Heart left ventricle (tissue), 16 donors: ENCODE measurements at regions not wholly inside any gene's neighbourhood (a gene's known extent, or its start where the extent isn't known, plus 50 kb on each side); places are given as distances from the start of the nearest gene placed in this dataset.

Experiments
- ATAC-seq, 4 donors: fragments of 200-7000 bp; cut with Tn5 transposase; one replicate each; pipeline ENCODE4 v1.9.1; 2020 to 2022; ENCODE audit warnings: moderate library complexity in 4 of 4, mild to moderate bottlenecking in 3 of 4, moderate number of reproducible peaks in 1 of 4
- DNase-seq, 5 donors: peaks; one replicate each; pipeline ENCODE4 v3.0.0-alpha.2; 2020
- H3K27ac ChIP-seq, 12 donors: fragments of 200-600 bp; sonication (generic) in 4 of 12; one replicate each; pipeline versions ENCODE4 v1.5.0 to v1.8.0; 2016 to 2022; ENCODE audit warnings: mild to moderate bottlenecking in 2 of 12
- H3K27me3 ChIP-seq, 9 donors: fragments of 200-600 bp; sonication (generic) in 2 of 9; one replicate each; pipeline versions ENCODE4 v1.5.1 to v1.8.0; 2016 to 2022; ENCODE audit warnings: mild to moderate bottlenecking in 3 of 9
- H3K36me3 ChIP-seq, 9 donors: fragments of 200-600 bp; sonication (generic) in 2 of 9; one replicate each; pipeline versions ENCODE4 v1.5.0 to v1.8.0; 2018 to 2022; ENCODE audit warnings: mild to moderate bottlenecking in 2 of 9
- H3K4me1 ChIP-seq, 12 donors: fragments of 200-600 bp; sonication (generic) in 4 of 12; one replicate each; pipeline versions ENCODE4 v1.5.0 to v1.8.0; 2016 to 2022; ENCODE audit warnings: mild to moderate bottlenecking in 3 of 12
- H3K4me3 ChIP-seq, 12 donors: fragments of 200-600 bp; sonication (generic) in 4 of 12; one replicate each; pipeline versions ENCODE4 v1.5.0 to v1.8.0; 2017 to 2022; ENCODE audit warnings: mild to moderate bottlenecking in 9 of 12, moderate library complexity in 4 of 12
- H3K9me3 ChIP-seq, 12 donors: fragments of 200-600 bp; sonication (generic) in 4 of 12; one replicate each; pipeline versions ENCODE4 v1.5.0 to v1.8.0; 2016 to 2022; ENCODE audit warnings: mild to moderate bottlenecking in 1 of 12
- POLR2A ChIP-seq, 2 donors: fragments of 450-650 bp; IDR thresholded peaks; one replicate each; pipeline ENCODE4 v1.6.1; 2017; ENCODE audit warnings: antibody characterized with exemption in 2 of 2, mild to moderate bottlenecking in 2 of 2, moderate library complexity in 2 of 2
- WGBS, 4 donors: extraction: QIAGEN DNeasy Blood & Tissue Kit in 2 of 4; methylation state at CpG; one replicate each; pipeline versions ENCODE4 v1.1.5 to v1.1.7; 2013 to 2018; 5-methylcytosine and 5-hydroxymethylcytosine counted together
- intact Hi-C, 10 donors: fragments of 100-400 bp; cut with DNase I; formaldehyde crosslinking; loops; one replicate each; pipeline versions ENCODE4 v1.11.1 to v1.14.2; 2022
- TF ChIP-seq, protein P1 (sequence below), 12 donors: fragments of 200-600 bp; sonication (generic) in 4 of 12; IDR thresholded peaks; one replicate each; pipeline versions ENCODE4 v1.5.0 to v1.8.0; 2018 to 2022; ENCODE audit warnings: antibody characterized with exemption in 12 of 12, mild to moderate bottlenecking in 5 of 12
- donor health status: ischemic (EF 13 %, LVEDD 7.1; RV severe dilation, severe dysfunction).
- donor health status: healthy with polysubstance abuse.
- donor health status: DM: no; HTN: yes; CAD: no.
- donor health status: DM: no; HTN: no; CAD: no.
- donor health status: ischemic (EF 25% LVEDD 6.9; RV normal size, moderate dysfunction).
- donor health status: ischemic (EF 25% LVEDD 5.7; RV mildly dilated, moderate dysfunction).
- donor health status: healthy.
- donor health status: DM: yes; HTN: yes; CAD: no.
- donor health status: ischemic (EF 35%, LVEDD 5.7; RV mildly dilated, moderate dysfunction).
- donor health status: nonischemic (EF 11% LVEDD 7.7; RV severe dilation, severe dysfunction).
- donor health status: DM: yes; HTN: yes; CAD: no.
- donor health status: PGD.
- donor health status: ischemic (EF 29% LVEDD 5.4; RV normal size, mild dysfunction).
- donor health status: nonischemic (EF 23%, LVEDD 6.1; RV moderate dilation, normal function).

GRCh38 chr5:43973318-43973717, 370.3 kb downstream of the NNT start:
- TF ChIP-seq, protein P1, sequence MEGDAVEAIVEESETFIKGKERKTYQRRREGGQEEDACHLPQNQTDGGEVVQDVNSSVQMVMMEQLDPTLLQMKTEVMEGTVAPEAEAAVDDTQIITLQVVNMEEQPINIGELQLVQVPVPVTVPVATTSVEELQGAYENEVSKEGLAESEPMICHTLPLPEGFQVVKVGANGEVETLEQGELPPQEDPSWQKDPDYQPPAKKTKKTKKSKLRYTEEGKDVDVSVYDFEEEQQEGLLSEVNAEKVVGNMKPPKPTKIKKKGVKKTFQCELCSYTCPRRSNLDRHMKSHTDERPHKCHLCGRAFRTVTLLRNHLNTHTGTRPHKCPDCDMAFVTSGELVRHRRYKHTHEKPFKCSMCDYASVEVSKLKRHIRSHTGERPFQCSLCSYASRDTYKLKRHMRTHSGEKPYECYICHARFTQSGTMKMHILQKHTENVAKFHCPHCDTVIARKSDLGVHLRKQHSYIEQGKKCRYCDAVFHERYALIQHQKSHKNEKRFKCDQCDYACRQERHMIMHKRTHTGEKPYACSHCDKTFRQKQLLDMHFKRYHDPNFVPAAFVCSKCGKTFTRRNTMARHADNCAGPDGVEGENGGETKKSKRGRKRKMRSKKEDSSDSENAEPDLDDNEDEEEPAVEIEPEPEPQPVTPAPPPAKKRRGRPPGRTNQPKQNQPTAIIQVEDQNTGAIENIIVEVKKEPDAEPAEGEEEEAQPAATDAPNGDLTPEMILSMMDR (IDR thresholded peaks at IDR 0.05) = no peak
- TF ChIP-seq POLR2A (IDR thresholded peaks at IDR 0.05) = no peak
- Histone ChIP-seq H3K4me3 (no peak overlapping the region), H3K27ac (no peak overlapping the region), H3K9me3 (peaks cover 0 to 19% (median 0%) of the 10 kb centered on the region in 12 donors), H3K27me3 (no peaks in the 10 kb centered on the region), H3K4me1 (no peaks in the 10 kb centered on the region), H3K36me3 (no peaks in the 10 kb centered on the region)
- ATAC-seq (no peak), DNase-seq (no peak)
- WGBS, 4 donors = 80 to 87% (median 83%) methylated on average over 2 of the region's 2 CpGs
- intact Hi-C loops = no loop called here

DNA sequence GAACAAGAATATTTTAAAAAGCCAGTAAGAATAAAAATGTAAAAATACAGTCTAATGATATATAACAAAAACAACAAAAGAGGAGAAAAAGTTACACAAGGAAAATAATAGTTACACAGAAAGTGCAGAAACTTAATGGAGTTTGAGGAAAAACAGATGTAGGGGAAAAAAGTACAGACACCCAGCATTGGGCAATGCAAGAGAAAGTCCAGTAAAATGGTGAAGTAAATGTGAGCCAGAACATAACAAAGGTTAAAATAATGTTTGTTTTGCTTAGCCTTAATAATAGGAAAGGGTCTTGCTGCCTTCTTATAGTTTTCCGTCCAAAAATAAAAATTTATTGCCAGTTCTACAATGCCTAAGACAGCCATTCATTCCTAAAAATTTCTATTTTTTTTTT, 364.2 kb downstream of the NNT start:
- H3K9me3 ChIP-seq = peaks cover 0 to 10% (median 0%) of the 10 kb centered on the region in 12 donors
- no peaks in the 10 kb centered on the region for H3K36me3 ChIP-seq
- ATAC-seq (no peak), DNase-seq (no peak)
- H3K4me3 ChIP-seq = no peak overlapping the region
- no peaks in the 10 kb centered on the region for H3K4me1 ChIP-seq
- no peak overlapping the region for H3K27ac ChIP-seq
- 32 to 75% (median 59%) methylated on average over 1 of the region's 1 CpG for WGBS, 4 donors
- TF ChIP-seq POLR2A (IDR thresholded peaks at IDR 0.05) = no peak
- TF ChIP-seq, protein P1 (IDR thresholded peaks at IDR 0.05) = no peak
- intact Hi-C loops = no loop called here
- H3K27me3 ChIP-seq = no peaks in the 10 kb centered on the region

GRCh38 chr5:43959144-43959543, 356.2 kb downstream of the NNT start:
- no peak for ATAC-seq
- no peak for TF ChIP-seq POLR2A (IDR thresholded peaks at IDR 0.05)
- TF ChIP-seq, protein P1 (IDR thresholded peaks at IDR 0.05) = no peak
- Histone ChIP-seq H3K4me3 (no peak overlapping the region), H3K27ac (no peak overlapping the region), H3K4me1 (no peaks in the 10 kb centered on the region), H3K36me3 (no peaks in the 10 kb centered on the region), H3K9me3 (peaks cover 0 to 22% (median 0%) of the 10 kb centered on the region in 12 donors), H3K27me3 (no peaks in the 10 kb centered on the region)
- 69 to 84% (median 76%) methylated on average over 2 of the region's 2 CpGs for WGBS, 4 donors
- no peak for DNase-seq
- intact Hi-C loops = no loop called here

DNA sequence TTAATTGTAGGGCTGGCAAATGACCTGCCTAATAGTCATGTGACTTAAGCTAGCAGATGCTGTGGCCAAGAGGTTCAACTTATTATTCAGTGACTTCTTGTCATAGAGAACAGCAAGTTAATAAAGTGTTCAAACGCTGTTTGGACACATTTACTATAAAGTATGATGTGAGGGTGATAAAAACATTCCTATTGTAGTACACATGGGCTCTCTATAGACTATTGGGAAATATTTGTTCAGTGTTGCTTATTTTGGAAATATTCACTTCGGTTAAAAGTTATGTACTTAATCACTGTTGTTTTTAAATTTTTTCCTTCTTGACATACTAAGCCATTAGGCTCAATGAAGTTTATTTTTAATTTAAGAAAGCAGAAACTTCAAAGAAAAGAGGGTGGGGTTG, 345.0 kb downstream of the NNT start:
- 62 to 71% (median 66%) methylated on average over 2 of the region's 2 CpGs for WGBS, 4 donors
- Histone ChIP-seq H3K27ac (no peak overlapping the region), H3K4me1 (no peaks in the 10 kb centered on the region), H3K4me3 (no peak overlapping the region), H3K27me3 (no peaks in the 10 kb centered on the region), H3K36me3 (no peaks in the 10 kb centered on the region), H3K9me3 (peaks cover 0 to 12% (median 0%) of the 10 kb centered on the region in 12 donors)
- intact Hi-C loops = no loop called here
- DNase-seq (no peak), ATAC-seq (peak in 1 of 4 donors; percentile 31)
- TF ChIP-seq POLR2A (IDR thresholded peaks at IDR 0.05) = no peak
- TF ChIP-seq, protein P1 (IDR thresholded peaks at IDR 0.05) = no peak
